Suprapubic skin (tissue), 4 donors: ENCODE measurements at regions not wholly inside any gene's neighbourhood (a gene's known extent, or its start where the extent isn't known, plus 50 kb on each side); places are given as distances from the start of the nearest gene placed in this dataset.

Source experiments
- DNase-seq, 2 donors: peaks; one replicate each; pipeline ENCODE4 v3.0.0-alpha.2; 2019; ENCODE audit warnings: low spot score in 2 of 2
- H3K27ac ChIP-seq: fragments of 200-600 bp; sonication (generic); one replicate; pipeline ENCODE4 v1.5.1; 2019
- H3K27me3 ChIP-seq: fragments of 200-600 bp; sonication (generic); one replicate; pipeline ENCODE4 v1.5.1; 2019
- H3K36me3 ChIP-seq: fragments of 200-600 bp; sonication (generic); one replicate; pipeline ENCODE4 v1.5.1; 2019
- H3K4me1 ChIP-seq: fragments of 200-600 bp; sonication (generic); one replicate; pipeline ENCODE4 v1.5.1; 2019
- H3K4me3 ChIP-seq: fragments of 200-600 bp; sonication (generic); one replicate; pipeline ENCODE4 v1.5.1; 2019; ENCODE audit warnings: mild to moderate bottlenecking
- H3K9me3 ChIP-seq: fragments of 200-600 bp; sonication (generic); one replicate; pipeline ENCODE4 v1.5.1; 2019
- EP300 ChIP-seq: sonication (generic); formaldehyde crosslinking; IDR thresholded peaks from one replicate; pipeline ENCODE4 v1.6.1; 2017; ENCODE audit warnings: antibody characterized with exemption
- POLR2A ChIP-seq, 2 donors: fragments of 450-650 bp; IDR thresholded peaks; one replicate each; pipeline ENCODE4 v1.6.1; 2017; ENCODE audit warnings: antibody characterized with exemption in 2 of 2, mild to moderate bottlenecking in 2 of 2, moderate library complexity in 2 of 2
- POLR2AphosphoS5 ChIP-seq, 3 donors: sonication (generic); formaldehyde crosslinking; IDR thresholded peaks; one replicate each; pipeline ENCODE4 v1.6.1; 2017; ENCODE audit warnings: antibody characterized with exemption in 3 of 3
- WGBS: methylation state at CpG from one replicate; pipeline ENCODE4 v1.1.5; 2018; 5-methylcytosine and 5-hydroxymethylcytosine counted together
- TF ChIP-seq, protein P1 (sequence below), 2 donors: fragments of 200-600 bp in 1 of 2; fragments of 450-650 bp in 1 of 2; sonication (generic) in 1 of 2; IDR thresholded peaks; one replicate each; pipeline ENCODE4 v1.5.1; 2016 to 2019; ENCODE audit warnings: antibody characterized with exemption in 2 of 2, mild to moderate bottlenecking in 1 of 2, moderate library complexity in 1 of 2

DNA sequence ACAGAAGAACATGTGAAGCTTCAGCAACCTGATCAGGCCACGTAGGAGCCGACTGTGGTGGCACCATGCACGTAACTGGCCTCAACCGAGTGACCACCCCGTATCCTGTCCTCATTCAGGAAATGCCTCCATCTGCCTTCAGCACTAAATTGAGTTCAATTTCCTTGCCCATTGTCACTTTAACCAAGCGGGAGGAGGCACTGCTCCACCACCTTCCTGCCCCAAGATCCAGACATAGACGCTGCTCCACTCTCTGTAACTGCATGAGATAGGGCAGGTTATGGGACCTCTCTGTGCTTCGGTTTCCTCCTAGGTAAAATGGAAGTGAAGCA is 80.1 kb upstream of the POMGNT2 start:
- H3K9me3 ChIP-seq, result no peaks in the 10 kb centered on the region
- DNase-seq, result no peak
- no peaks in the 10 kb centered on the region for H3K36me3 ChIP-seq
- WGBS, result 77% methylated on average over 8 of the region's 8 CpGs
- TF ChIP-seq POLR2AphosphoS5 (IDR thresholded peaks at IDR 0.05) (no peak), POLR2A (IDR thresholded peaks at IDR 0.05) (no peak), EP300 (no peak)
- TF ChIP-seq, protein P1, sequence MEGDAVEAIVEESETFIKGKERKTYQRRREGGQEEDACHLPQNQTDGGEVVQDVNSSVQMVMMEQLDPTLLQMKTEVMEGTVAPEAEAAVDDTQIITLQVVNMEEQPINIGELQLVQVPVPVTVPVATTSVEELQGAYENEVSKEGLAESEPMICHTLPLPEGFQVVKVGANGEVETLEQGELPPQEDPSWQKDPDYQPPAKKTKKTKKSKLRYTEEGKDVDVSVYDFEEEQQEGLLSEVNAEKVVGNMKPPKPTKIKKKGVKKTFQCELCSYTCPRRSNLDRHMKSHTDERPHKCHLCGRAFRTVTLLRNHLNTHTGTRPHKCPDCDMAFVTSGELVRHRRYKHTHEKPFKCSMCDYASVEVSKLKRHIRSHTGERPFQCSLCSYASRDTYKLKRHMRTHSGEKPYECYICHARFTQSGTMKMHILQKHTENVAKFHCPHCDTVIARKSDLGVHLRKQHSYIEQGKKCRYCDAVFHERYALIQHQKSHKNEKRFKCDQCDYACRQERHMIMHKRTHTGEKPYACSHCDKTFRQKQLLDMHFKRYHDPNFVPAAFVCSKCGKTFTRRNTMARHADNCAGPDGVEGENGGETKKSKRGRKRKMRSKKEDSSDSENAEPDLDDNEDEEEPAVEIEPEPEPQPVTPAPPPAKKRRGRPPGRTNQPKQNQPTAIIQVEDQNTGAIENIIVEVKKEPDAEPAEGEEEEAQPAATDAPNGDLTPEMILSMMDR (IDR thresholded peaks at IDR 0.05), result no peak
- H3K4me1 ChIP-seq, result peaks cover 6% of the 10 kb centered on the region
- H3K4me3 ChIP-seq, result no peak overlapping the region
- H3K27ac ChIP-seq, result no peak overlapping the region
- no peaks in the 10 kb centered on the region for H3K27me3 ChIP-seq

DNA sequence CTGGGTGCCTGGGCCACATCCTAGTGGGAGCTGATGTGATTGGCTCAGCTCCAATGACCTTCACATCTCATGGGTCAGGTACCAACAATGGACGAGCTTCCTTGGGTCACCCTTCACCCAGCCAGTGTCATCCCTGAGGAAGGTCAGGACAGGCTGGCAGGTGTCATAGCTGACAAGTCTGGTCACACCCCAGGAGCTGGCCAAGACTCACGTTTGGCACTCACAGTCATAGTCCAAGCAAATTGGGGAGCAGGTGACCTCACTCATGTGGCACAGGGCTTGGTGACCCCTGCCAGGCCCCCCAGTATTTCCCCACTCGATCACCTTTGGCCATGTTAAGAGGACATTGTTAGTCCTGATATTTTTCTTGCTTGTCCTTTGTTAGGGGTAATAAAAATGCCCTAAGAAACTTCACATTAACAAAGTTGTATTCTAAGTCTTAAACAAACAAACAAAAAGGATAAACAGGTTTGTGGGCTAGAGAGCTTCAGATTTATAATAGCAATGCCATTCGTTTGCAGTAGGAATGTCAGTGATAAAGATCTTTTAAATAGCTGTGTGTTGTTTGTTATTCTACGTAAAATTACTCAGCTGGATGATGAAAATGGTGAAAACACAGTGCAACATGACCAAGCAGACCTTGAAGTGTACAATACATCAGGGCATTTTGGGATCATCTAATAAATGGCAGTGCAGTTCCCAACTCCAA is 79.5 kb upstream of the POMGNT2 start:
- no peak overlapping the region for H3K27ac ChIP-seq

DNA sequence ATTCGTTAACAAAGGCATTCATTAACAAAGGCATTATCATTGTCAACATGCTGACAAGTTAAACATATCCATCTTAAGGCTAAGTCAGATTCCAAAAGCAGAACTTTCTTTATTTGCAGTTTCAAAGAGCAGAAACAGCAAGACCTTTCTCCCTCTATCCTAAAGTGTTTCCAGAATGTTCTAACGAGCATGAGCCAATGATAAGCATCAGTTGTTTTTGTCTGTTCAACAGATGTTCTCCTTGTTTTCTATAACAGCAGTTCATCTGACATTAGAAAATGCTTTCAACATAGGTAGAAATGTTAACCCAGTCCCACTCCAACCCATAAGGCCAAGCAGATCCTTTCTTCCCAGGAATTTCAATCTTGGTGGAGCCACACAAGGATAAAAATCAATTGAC is 77.6 kb upstream of the POMGNT2 start:
- Histone ChIP-seq H3K27me3 (no peaks in the 10 kb centered on the region), H3K9me3 (no peaks in the 10 kb centered on the region), H3K27ac (no peak overlapping the region), H3K4me3 (no peak overlapping the region), H3K4me1 (peaks cover 24% of the 10 kb centered on the region), H3K36me3 (no peaks in the 10 kb centered on the region)
- TF ChIP-seq EP300 (no peak), POLR2A (IDR thresholded peaks at IDR 0.05) (no peak)
- no peak for DNase-seq
- 65% methylated on average over 2 of the region's 2 CpGs for WGBS

More for the DNA sequence above, 79.5 kb upstream of the POMGNT2 start:
- Histone ChIP-seq H3K4me3 (no peak overlapping the region), H3K9me3 (no peaks in the 10 kb centered on the region), H3K4me1 (peaks cover 12% of the 10 kb centered on the region), H3K36me3 (no peaks in the 10 kb centered on the region), H3K27me3 (no peaks in the 10 kb centered on the region)
- 69% methylated on average over 5 of the region's 5 CpGs for WGBS
- no peak for DNase-seq
- no peak for TF ChIP-seq POLR2AphosphoS5 (IDR thresholded peaks at IDR 0.05)
- TF ChIP-seq, protein P1 (IDR thresholded peaks at IDR 0.05), result no peak
- no peak for TF ChIP-seq POLR2A (IDR thresholded peaks at IDR 0.05)
- TF ChIP-seq EP300, result no peak

DNA sequence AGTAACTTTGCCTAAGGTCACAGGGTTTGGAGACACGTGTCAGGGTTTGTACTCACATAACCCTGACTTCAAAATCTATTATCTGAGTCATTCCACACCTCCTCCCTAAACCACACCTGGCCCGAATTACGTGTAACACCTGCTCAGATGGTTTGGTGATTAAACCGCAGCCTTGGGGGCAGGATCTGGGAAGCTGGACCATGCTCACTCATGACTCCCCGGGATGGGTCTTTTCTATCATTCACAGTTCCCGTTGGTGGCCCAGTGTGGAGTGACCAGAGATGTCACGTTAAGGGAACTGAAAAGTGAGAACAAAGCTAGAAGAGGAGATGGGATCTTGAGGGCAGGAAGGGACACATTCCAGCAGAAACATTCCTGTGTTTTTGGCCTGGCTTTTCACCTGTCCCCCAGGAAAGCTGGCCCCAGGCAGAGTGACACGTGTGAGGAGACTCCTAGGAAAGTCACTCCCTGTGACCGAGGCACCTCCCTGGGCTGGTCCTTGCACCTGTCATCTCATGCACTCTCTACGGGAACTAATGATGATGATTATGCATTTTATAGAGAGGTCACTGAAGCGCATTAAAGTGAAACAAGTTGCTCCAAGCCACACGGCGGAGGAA is 75.4 kb upstream of the POMGNT2 start:
- Histone ChIP-seq H3K4me1 (peaks cover 24% of the 10 kb centered on the region), H3K9me3 (no peaks in the 10 kb centered on the region), H3K4me3 (no peak overlapping the region), H3K27me3 (no peaks in the 10 kb centered on the region), H3K27ac (no peak overlapping the region), H3K36me3 (no peaks in the 10 kb centered on the region)
- 53% methylated on average over 13 of the region's 13 CpGs for WGBS
- TF ChIP-seq, protein P1 (IDR thresholded peaks at IDR 0.05), result no peak
- TF ChIP-seq POLR2AphosphoS5 (IDR thresholded peaks at IDR 0.05), result no peak
- no peak for TF ChIP-seq POLR2A (IDR thresholded peaks at IDR 0.05)
- TF ChIP-seq EP300, result no peak
- DNase-seq, result no peak

DNA sequence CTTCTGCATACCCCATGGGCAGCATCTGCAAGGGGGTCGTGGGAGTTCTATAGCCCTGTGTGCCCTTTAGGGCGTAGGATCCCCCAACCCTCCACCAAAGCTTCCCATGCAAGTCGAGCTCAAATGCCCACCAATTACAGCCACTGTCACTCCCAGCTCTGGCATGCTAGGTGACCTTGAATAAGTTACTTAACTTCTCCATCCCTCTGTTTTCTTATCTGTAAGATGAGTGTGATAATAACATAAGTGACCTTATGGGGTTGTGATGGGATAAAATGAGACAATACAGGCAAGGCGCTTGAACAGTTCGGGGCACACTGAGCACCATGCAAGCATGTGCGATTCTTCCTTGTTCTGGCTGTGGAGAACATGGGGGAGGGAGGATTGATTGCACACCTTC is 74.8 kb upstream of the POMGNT2 start:
- no peak for DNase-seq
- WGBS, result 70% methylated on average over 5 of the region's 6 CpGs
- Histone ChIP-seq H3K27me3 (no peaks in the 10 kb centered on the region), H3K36me3 (no peaks in the 10 kb centered on the region), H3K27ac (no peak overlapping the region), H3K4me1 (peaks cover 24% of the 10 kb centered on the region), H3K9me3 (no peaks in the 10 kb centered on the region), H3K4me3 (no peak overlapping the region)
- TF ChIP-seq, protein P1 (IDR thresholded peaks at IDR 0.05), result no peak
- TF ChIP-seq POLR2A (IDR thresholded peaks at IDR 0.05) (no peak), EP300 (no peak), POLR2AphosphoS5 (IDR thresholded peaks at IDR 0.05) (no peak)
